ENCODE measurements at regions not wholly inside any gene's neighbourhood (a gene's known extent, or its start where the extent isn't known, plus 50 kb on each side); places are given as distances from the start of the nearest gene placed in this dataset.

GRCh38 chr2:194557993-194558392 is 1099.0 kb upstream of the SLC39A10 start:
- H3K4me1 Mint-ChIP-seq: no peaks in the 10 kb centered on the region
- H3K4me3 Mint-ChIP-seq: no peak overlapping the region
- DNase-seq: no peak
- H3K36me3 Mint-ChIP-seq (ENCODE audit: low read depth): no peaks in the 10 kb centered on the region
- H3K27me3 Mint-ChIP-seq (ENCODE audit: low read depth, poor library complexity): no peaks in the 10 kb centered on the region
- peaks cover 5% of the 10 kb centered on the region for H3K9me3 Mint-ChIP-seq
- no peak overlapping the region for H3K27ac Mint-ChIP-seq
- TF ChIP-seq, protein P1, sequence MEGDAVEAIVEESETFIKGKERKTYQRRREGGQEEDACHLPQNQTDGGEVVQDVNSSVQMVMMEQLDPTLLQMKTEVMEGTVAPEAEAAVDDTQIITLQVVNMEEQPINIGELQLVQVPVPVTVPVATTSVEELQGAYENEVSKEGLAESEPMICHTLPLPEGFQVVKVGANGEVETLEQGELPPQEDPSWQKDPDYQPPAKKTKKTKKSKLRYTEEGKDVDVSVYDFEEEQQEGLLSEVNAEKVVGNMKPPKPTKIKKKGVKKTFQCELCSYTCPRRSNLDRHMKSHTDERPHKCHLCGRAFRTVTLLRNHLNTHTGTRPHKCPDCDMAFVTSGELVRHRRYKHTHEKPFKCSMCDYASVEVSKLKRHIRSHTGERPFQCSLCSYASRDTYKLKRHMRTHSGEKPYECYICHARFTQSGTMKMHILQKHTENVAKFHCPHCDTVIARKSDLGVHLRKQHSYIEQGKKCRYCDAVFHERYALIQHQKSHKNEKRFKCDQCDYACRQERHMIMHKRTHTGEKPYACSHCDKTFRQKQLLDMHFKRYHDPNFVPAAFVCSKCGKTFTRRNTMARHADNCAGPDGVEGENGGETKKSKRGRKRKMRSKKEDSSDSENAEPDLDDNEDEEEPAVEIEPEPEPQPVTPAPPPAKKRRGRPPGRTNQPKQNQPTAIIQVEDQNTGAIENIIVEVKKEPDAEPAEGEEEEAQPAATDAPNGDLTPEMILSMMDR (IDR thresholded peaks at IDR 0.05): no peak

- Mint-ChIP-seq H3K4me1 (no peaks in the 10 kb centered on the region), H3K27me3 (ENCODE audit: low read depth, poor library complexity) (no peaks in the 10 kb centered on the region), H3K36me3 (ENCODE audit: low read depth) (no peaks in the 10 kb centered on the region), H3K9me3 (no peaks in the 10 kb centered on the region), H3K4me3 (no peak overlapping the region), H3K27ac (no peak overlapping the region)
- TF ChIP-seq, protein P1 (IDR thresholded peaks at IDR 0.05): no peak
- no peak for DNase-seq
These were observed 1100.4 kb upstream of the SLC39A10 start for GRCh38 chr2:194556629-194557028.

DNA sequence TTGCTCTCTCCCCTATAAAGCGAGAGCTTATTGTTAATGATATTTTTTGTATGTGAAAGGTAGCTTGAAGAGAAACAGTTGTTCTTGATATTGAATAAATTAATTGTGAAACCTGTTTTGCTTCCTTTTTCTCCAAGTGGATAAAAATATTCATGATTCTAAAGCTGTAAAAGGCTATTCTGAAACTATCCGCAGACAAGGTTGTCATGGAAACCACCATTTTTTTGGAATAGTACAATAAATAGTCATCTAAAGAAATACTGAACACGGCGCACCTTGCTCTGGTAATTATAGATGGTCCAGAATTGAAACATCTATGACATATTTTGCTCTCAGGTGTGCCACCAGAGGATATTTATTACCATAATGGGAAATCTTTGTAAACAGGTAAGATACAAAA is 1103.0 kb upstream of the SLC39A10 start:
- Mint-ChIP-seq H3K9me3 (no peaks in the 10 kb centered on the region), H3K4me1 (peaks cover 5% of the 10 kb centered on the region), H3K27ac (no peak overlapping the region), H3K27me3 (ENCODE audit: low read depth, poor library complexity) (no peaks in the 10 kb centered on the region), H3K4me3 (no peak overlapping the region), H3K36me3 (ENCODE audit: low read depth) (no peaks in the 10 kb centered on the region)
- DNase-seq: no peak
- TF ChIP-seq, protein P1 (IDR thresholded peaks at IDR 0.05): no peak

DNA sequence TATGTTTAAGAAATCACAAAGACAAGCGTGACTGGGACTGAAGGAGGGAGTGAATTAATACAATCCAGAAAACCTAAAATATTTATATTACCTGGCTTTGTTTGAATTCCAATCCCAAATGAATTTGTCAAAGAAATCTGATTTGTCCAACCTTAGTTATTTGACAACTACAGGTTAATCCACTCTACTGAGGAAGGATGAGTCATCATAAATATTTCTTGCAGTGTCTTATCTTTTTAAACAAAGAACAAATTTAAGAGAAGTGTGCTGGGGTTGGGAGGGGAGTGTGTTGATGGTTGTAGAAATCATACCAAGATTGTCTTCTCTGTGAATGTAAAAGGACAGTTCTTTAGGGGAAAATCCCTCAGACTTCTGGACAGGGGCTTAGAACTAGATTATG is 1106.3 kb upstream of the SLC39A10 start:
- H3K27me3 Mint-ChIP-seq (ENCODE audit: low read depth, poor library complexity): no peaks in the 10 kb centered on the region
- H3K4me1 Mint-ChIP-seq: peaks cover 5% of the 10 kb centered on the region
- no peaks in the 10 kb centered on the region for H3K9me3 Mint-ChIP-seq
- no peak overlapping the region for H3K4me3 Mint-ChIP-seq
- TF ChIP-seq, protein P1 (IDR thresholded peaks at IDR 0.05): no peak
- no peaks in the 10 kb centered on the region for H3K36me3 Mint-ChIP-seq (ENCODE audit: low read depth)
- H3K27ac Mint-ChIP-seq: no peak overlapping the region
- no peak for DNase-seq

GRCh38 chr2:194549387-194549786 is 1107.6 kb upstream of the SLC39A10 start:
- Mint-ChIP-seq H3K9me3 (no peaks in the 10 kb centered on the region), H3K36me3 (ENCODE audit: low read depth) (no peaks in the 10 kb centered on the region), H3K27ac (no peak overlapping the region), H3K27me3 (ENCODE audit: low read depth, poor library complexity) (no peaks in the 10 kb centered on the region), H3K4me1 (peaks cover 5% of the 10 kb centered on the region), H3K4me3 (no peak overlapping the region)
- no peak for DNase-seq
- TF ChIP-seq, protein P1 (IDR thresholded peaks at IDR 0.05): no peak

DNA sequence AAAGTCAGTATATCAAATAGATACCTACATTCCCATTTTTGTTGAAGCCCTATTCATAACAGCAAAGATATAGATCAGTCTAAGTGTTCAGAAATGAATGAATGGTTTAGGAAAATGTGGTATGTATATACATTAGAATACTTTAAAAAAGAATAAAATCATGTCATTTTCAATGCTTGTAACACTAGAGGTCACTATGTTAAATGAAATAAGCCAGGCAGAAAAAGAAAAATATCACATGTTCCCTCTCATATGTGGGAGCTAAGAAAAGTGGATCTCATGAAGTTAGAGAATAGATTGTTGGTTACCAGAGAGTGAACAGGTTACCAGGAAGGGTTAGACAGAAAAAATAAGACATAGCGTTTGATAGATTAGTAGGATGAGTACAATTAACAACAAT is 1111.0 kb upstream of the SLC39A10 start:
- peaks cover 5% of the 10 kb centered on the region for H3K4me1 Mint-ChIP-seq
- H3K27me3 Mint-ChIP-seq (ENCODE audit: low read depth, poor library complexity): no peaks in the 10 kb centered on the region
- DNase-seq: no peak
- H3K4me3 Mint-ChIP-seq: no peak overlapping the region
- peaks cover 21% of the 10 kb centered on the region for H3K9me3 Mint-ChIP-seq
- TF ChIP-seq, protein P1 (IDR thresholded peaks at IDR 0.05): peak; percentile 20
- no peaks in the 10 kb centered on the region for H3K36me3 Mint-ChIP-seq (ENCODE audit: low read depth)
- H3K27ac Mint-ChIP-seq: no peak overlapping the region
